ENCODE measurements at regions not wholly inside any gene's neighbourhood (a gene's known extent, or its start where the extent isn't known, plus 50 kb on each side); places are given as distances from the start of the nearest gene placed in this dataset.
A peak's percentile ranks its signal among the peaks of the same experiment; 100 is the strongest.

GRCh38 chr10:111297351-111297848, 220.6 kb downstream of the ADRA2A start:
- TF ChIP-seq CTCF (conservative IDR thresholded peaks at IDR 0.05): no peak
- H3K4me3 Mint-ChIP-seq: no peak overlapping the region
- Histone ChIP-seq H2BK20ac (ENCODE audit: low read depth, low read length, poor library complexity, severe bottlenecking) (no peak overlapping the region), H4K20me1 (ENCODE audit: control insufficient read depth, insufficient read depth, insufficient read length) (no peaks in the 10 kb centered on the region), H2BK120ac (ENCODE audit: low read depth, low read length, poor library complexity, severe bottlenecking) (no peak overlapping the region), H2AFZ (ENCODE audit: low read length) (no peak overlapping the region), H3K18ac (ENCODE audit: insufficient read length, low read depth, low read length) (no peak overlapping the region), H2BK15ac (ENCODE audit: low read depth, low read length) (no peak overlapping the region), H3K4ac (ENCODE audit: low read depth, low read length) (no peak overlapping the region), H4K91ac (ENCODE audit: insufficient read length, low read depth, low read length) (no peak overlapping the region), H2BK5ac (ENCODE audit: insufficient read length, low read length) (no peak overlapping the region), H3K9ac (ENCODE audit: extremely low read depth, insufficient read length, low read length) (no peak overlapping the region), H3K79me1 (ENCODE audit: insufficient read depth, low read depth, low read length, poor library complexity, severe bottlenecking) (no peaks in the 10 kb centered on the region), H3K56ac (ENCODE audit: insufficient read length, low read depth, low read length) (no peak overlapping the region), H2AK5ac (ENCODE audit: insufficient read length, low read length) (no peak overlapping the region), H2BK12ac (ENCODE audit: insufficient read length, low read depth, low read length) (no peak overlapping the region), H4K5ac (ENCODE audit: insufficient read length, low read depth, low read length) (no peak overlapping the region), H3T11ph (ENCODE audit: low read length) (no peak overlapping the region), H3K27ac (ENCODE audit: insufficient read length, low read depth, low read length) (no peak overlapping the region), H3K14ac (ENCODE audit: insufficient read depth, low read length) (no peak overlapping the region), H3K23ac (ENCODE audit: insufficient read length, low read depth, low read length) (no peak overlapping the region), H4K8ac (replicated peaks; ENCODE audit: insufficient read length, low read depth, low read length) (no peak overlapping the region), H3K23me2 (ENCODE audit: insufficient read length, low read depth, low read length, poor library complexity, severe bottlenecking) (no peaks in the 10 kb centered on the region), H3K9me3 (ENCODE audit: control insufficient read depth, low read depth, low read length) (no peaks in the 10 kb centered on the region), H3K4me2 (ENCODE audit: insufficient read depth, insufficient read length, low read length) (no peak overlapping the region), H3K79me2 (ENCODE audit: insufficient read depth, low read length) (no peaks in the 10 kb centered on the region), H3K4me1 (ENCODE audit: insufficient read depth, low read length) (no peaks in the 10 kb centered on the region), H3K27me3 (ENCODE audit: insufficient read depth, low read length) (no peaks in the 10 kb centered on the region)
- peaks cover 1% of the 10 kb centered on the region; the same call in 1 of the 2 replicates for H3K27me3 Mint-ChIP-seq (ENCODE audit: low read depth)
- peaks cover 6 to 10% of the 10 kb centered on the region in 2 experiments for H3K4me1 Mint-ChIP-seq
- H3K36me3 Mint-ChIP-seq (ENCODE audit: insufficient read depth in 1 of 3, low read depth in 3 of 3): no peaks in the 10 kb centered on the region
- no CpG with 5 or more reads among the region's 6 CpGs for WGBS (ENCODE audit: extremely low coverage, insufficient read length, low lambda C conversion rate)
- no peaks in the 10 kb centered on the region for H3K9me3 Mint-ChIP-seq
- no peak for DNase-seq
- H3K27ac Mint-ChIP-seq: 0 out of 7 replicates have a peak overlapping the region, but pooled peaks of 1 of the 3 experiments have one; percentile 5
